ENCODE measurements at regions not wholly inside any gene's neighbourhood (a gene's known extent, or its start where the extent isn't known, plus 50 kb on each side); places are given as distances from the start of the nearest gene placed in this dataset.

- TF ChIP-seq CTCF (IDR thresholded peaks at IDR 0.05; ENCODE audit: poor library complexity) (no peak), EZH2phosphoT487 (IDR thresholded peaks at IDR 0.05; ENCODE audit: low read depth, severe bottlenecking, unreplicated experiment) (no peak)
These were observed 66.6 kb downstream of the ACKR3 start for GRCh38 chr2:236636261-236636660.
